Transverse colon (tissue), 3 donors: ENCODE measurements at regions not wholly inside any gene's neighbourhood (a gene's known extent, or its start where the extent isn't known, plus 50 kb on each side); places are given as distances from the start of the nearest gene placed in this dataset.

Source experiments
- CTCF ChIP-seq, 5 experiments: fragments of 200-600 bp in 3 of 5; fragments of 450-650 bp in 2 of 5; sonication (generic) in 3 of 5; IDR thresholded peaks; 1 replicate in 2 of 5; 2 replicates in 3 of 5; pipeline ENCODE4 v1.5.1; 2016 to 2017; ENCODE audit warnings: antibody characterized with exemption in 5 of 5, inconsistent platforms in 3 of 5, mild to moderate bottlenecking in 2 of 5, moderate library complexity in 1 of 5
- POLR2A ChIP-seq: fragments of 450-650 bp; IDR thresholded peaks from one replicate; pipeline ENCODE4 v1.6.1; 2016; ENCODE audit warnings: antibody characterized with exemption, mild to moderate bottlenecking, moderate library complexity

- TF ChIP-seq CTCF (IDR thresholded peaks at IDR 0.05) (no peak), POLR2A (no peak)
Observed at GRCh38 chr7:135834266-135834665, 85.7 kb upstream of the FAM180A start.
